ENCODE measurements at regions not wholly inside any gene's neighbourhood (a gene's known extent, or its start where the extent isn't known, plus 50 kb on each side); places are given as distances from the start of the nearest gene placed in this dataset.

DNA sequence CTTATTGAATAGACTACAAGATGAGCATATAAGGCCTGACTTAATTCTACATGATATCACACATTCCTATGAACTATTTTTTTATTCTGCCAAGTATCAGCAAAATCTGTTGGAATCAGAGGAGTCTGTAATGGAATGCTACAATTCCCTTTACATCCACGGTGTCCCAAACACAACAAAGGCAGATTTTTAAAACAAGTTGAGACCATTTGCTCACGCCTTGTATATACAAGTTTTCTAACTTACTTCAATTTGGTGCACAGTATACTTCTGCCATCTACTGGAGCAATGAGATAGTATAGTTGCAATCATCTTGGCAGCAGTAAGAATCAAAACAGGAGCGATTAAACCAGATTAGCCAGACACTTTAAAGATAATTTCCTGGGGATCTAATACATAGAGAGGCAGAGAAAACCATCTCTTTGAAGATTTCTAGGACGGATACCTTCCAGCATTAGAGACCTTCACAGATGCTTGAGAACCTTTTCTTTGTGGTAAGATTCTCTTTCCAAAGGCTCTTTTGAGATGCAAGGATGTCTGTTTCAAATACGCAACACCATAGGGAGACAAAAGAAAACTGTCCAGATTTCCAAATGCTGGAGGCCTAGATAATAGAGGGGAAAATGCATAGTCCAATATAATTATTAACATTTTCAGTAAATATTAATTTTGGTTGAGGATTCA, 302.0 kb upstream of the MIR17HG start:
- H3K27ac ChIP-seq (ENCODE audit: low read depth, low read length) = no peak overlapping the region
- H3K79me2 ChIP-seq (ENCODE audit: control insufficient read depth, low read length) = no peaks in the 10 kb centered on the region
- no peak overlapping the region for H3K4me3 ChIP-seq (ENCODE audit: low read length)
- no peaks in the 10 kb centered on the region for H3K9me3 ChIP-seq (ENCODE audit: control insufficient read depth, insufficient read depth, low read length)
- no peaks in the 10 kb centered on the region for H3K4me1 ChIP-seq (ENCODE audit: control insufficient read depth, low read length)
- TF ChIP-seq, protein P1, sequence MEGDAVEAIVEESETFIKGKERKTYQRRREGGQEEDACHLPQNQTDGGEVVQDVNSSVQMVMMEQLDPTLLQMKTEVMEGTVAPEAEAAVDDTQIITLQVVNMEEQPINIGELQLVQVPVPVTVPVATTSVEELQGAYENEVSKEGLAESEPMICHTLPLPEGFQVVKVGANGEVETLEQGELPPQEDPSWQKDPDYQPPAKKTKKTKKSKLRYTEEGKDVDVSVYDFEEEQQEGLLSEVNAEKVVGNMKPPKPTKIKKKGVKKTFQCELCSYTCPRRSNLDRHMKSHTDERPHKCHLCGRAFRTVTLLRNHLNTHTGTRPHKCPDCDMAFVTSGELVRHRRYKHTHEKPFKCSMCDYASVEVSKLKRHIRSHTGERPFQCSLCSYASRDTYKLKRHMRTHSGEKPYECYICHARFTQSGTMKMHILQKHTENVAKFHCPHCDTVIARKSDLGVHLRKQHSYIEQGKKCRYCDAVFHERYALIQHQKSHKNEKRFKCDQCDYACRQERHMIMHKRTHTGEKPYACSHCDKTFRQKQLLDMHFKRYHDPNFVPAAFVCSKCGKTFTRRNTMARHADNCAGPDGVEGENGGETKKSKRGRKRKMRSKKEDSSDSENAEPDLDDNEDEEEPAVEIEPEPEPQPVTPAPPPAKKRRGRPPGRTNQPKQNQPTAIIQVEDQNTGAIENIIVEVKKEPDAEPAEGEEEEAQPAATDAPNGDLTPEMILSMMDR (IDR thresholded peaks at IDR 0.05; ENCODE audit: low read depth, low read length, poor library complexity, severe bottlenecking) = peak; percentile 45
- no peak for TF ChIP-seq EZH2phosphoT487 (IDR thresholded peaks at IDR 0.05; ENCODE audit: borderline replicate concordance, low read length)
- no peaks in the 10 kb centered on the region for H3K36me3 ChIP-seq (ENCODE audit: control insufficient read depth, low read length)
- no peaks in the 10 kb centered on the region for H3K27me3 ChIP-seq (ENCODE audit: control insufficient read depth, low read length)
- no peak overlapping the region for H3K4me2 ChIP-seq (ENCODE audit: low read length)
- no peaks in the 10 kb centered on the region for H3F3A ChIP-seq (ENCODE audit: control insufficient read depth, insufficient read depth)
- no peaks in the 10 kb centered on the region for H4K20me1 ChIP-seq (ENCODE audit: control insufficient read depth, insufficient read depth, low read depth, low read length)
- H3K9me2 ChIP-seq (replicated peaks; ENCODE audit: control insufficient read depth, low read length) = no peaks in the 10 kb centered on the region

DNA sequence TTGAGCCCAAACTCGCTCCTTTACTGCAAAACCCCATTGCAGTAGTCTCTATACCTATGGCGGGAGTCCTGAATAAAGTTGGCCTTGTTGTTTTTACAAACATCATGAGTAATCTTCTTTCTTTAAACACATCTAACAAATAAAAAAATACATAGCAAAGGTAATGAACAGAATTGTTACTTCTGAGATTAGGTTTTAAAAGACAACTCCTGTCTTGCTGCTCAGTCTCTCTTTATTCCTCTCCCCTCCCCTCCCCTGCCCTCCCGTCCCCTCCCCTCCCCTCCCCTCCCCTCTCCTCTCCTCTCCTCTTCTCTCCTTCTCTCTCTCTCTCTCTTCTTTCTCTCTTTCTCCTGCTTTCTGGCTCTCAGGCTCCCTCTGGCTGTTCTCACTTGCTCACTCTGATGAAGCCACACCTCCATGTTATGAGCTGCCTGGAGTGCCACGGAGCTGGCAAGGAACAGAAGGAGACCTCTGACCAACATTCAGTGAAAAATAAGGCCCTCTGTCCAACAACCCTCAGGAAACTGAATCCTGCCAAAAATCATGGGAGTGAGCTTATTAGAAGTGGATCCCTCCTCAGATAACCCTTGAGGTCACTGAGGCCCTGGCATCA, 300.7 kb upstream of the MIR17HG start:
- Histone ChIP-seq H3K36me3 (ENCODE audit: control insufficient read depth, low read length) (no peaks in the 10 kb centered on the region), H3K27ac (ENCODE audit: low read depth, low read length) (no peak overlapping the region), H3F3A (ENCODE audit: control insufficient read depth, insufficient read depth) (no peaks in the 10 kb centered on the region), H3K4me1 (ENCODE audit: control insufficient read depth, low read length) (no peaks in the 10 kb centered on the region), H3K9me2 (replicated peaks; ENCODE audit: control insufficient read depth, low read length) (no peaks in the 10 kb centered on the region), H3K79me2 (ENCODE audit: control insufficient read depth, low read length) (no peaks in the 10 kb centered on the region), H3K4me2 (ENCODE audit: low read length) (no peak overlapping the region), H3K27me3 (ENCODE audit: control insufficient read depth, low read length) (no peaks in the 10 kb centered on the region), H4K20me1 (ENCODE audit: control insufficient read depth, insufficient read depth, low read depth, low read length) (no peaks in the 10 kb centered on the region), H3K4me3 (ENCODE audit: low read length) (no peak overlapping the region), H3K9me3 (ENCODE audit: control insufficient read depth, insufficient read depth, low read length) (no peaks in the 10 kb centered on the region)
- TF ChIP-seq, protein P1 (IDR thresholded peaks at IDR 0.05; ENCODE audit: low read depth, low read length, poor library complexity, severe bottlenecking) = no peak
- TF ChIP-seq EZH2phosphoT487 (IDR thresholded peaks at IDR 0.05; ENCODE audit: borderline replicate concordance, low read length) = no peak

DNA sequence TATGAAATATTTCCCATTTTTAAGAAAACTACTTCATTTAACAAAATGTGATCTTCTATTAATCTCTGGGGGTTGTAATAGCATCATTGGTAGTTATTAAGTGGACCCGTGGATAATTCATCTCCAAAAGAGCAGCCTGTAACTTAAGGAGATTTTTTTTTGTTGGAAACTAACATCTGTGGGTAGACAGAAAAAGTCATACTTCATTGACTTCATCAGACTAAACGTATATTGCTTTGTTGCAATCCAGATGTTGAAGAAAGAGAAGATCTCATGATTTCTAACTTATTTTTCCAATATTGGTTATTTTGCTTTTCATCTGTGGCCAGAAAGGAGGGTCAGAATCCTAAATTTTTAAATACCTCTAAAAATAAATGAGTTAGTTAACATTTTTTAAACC, 296.5 kb upstream of the MIR17HG start:
- H3K27ac ChIP-seq (ENCODE audit: low read depth, low read length) = no peak overlapping the region
- H3K79me2 ChIP-seq (ENCODE audit: control insufficient read depth, low read length) = no peaks in the 10 kb centered on the region
- no peak for TF ChIP-seq EZH2phosphoT487 (IDR thresholded peaks at IDR 0.05; ENCODE audit: borderline replicate concordance, low read length)
- TF ChIP-seq, protein P1 (IDR thresholded peaks at IDR 0.05; ENCODE audit: low read depth, low read length, poor library complexity, severe bottlenecking) = no peak
- H3K27me3 ChIP-seq (ENCODE audit: control insufficient read depth, low read length) = no peaks in the 10 kb centered on the region
- no peaks in the 10 kb centered on the region for H3F3A ChIP-seq (ENCODE audit: control insufficient read depth, insufficient read depth)
- H3K4me2 ChIP-seq (ENCODE audit: low read length) = no peak overlapping the region
- no peak overlapping the region for H3K4me3 ChIP-seq (ENCODE audit: low read length)
- H3K4me1 ChIP-seq (ENCODE audit: control insufficient read depth, low read length) = no peaks in the 10 kb centered on the region
- no peaks in the 10 kb centered on the region for H4K20me1 ChIP-seq (ENCODE audit: control insufficient read depth, insufficient read depth, low read depth, low read length)
- H3K9me3 ChIP-seq (ENCODE audit: control insufficient read depth, insufficient read depth, low read length) = no peaks in the 10 kb centered on the region
- H3K9me2 ChIP-seq (replicated peaks; ENCODE audit: control insufficient read depth, low read length) = no peaks in the 10 kb centered on the region
- H3K36me3 ChIP-seq (ENCODE audit: control insufficient read depth, low read length) = no peaks in the 10 kb centered on the region
